Transverse colon (tissue), 4 donors: ENCODE measurements at regions not wholly inside any gene's neighbourhood (a gene's known extent, or its start where the extent isn't known, plus 50 kb on each side); places are given as distances from the start of the nearest gene placed in this dataset.

Source experiments
- DNase-seq: peaks from one replicate; pipeline ENCODE4 v3.0.0-alpha.2; 2019
- H3K27ac ChIP-seq, 4 donors: fragments of 200-600 bp; sonication (generic); 2 replicates each; pipeline ENCODE4 v1.5.1; 2016 to 2018; ENCODE audit warnings: inconsistent platforms in 4 of 4
- H3K27me3 ChIP-seq: fragments of 200-600 bp; sonication (generic); 2 replicates; pipeline ENCODE4 v1.5.1; 2017; ENCODE audit warnings: inconsistent platforms
- H3K36me3 ChIP-seq, 4 donors: fragments of 200-600 bp; sonication (generic); 2 replicates each; pipeline ENCODE4 v1.5.1; 2017 to 2019; ENCODE audit warnings: inconsistent platforms in 4 of 4
- H3K4me1 ChIP-seq, 4 donors: fragments of 200-600 bp; sonication (generic); 2 replicates each; pipeline ENCODE4 v1.5.1; 2017 to 2020; ENCODE audit warnings: inconsistent platforms in 4 of 4
- H3K4me3 ChIP-seq, 4 donors: fragments of 200-600 bp; sonication (generic); 1 replicate in 1 of 4; 2 replicates in 3 of 4; pipeline versions ENCODE4 v1.5.1 to v1.6.1; 2017 to 2019; ENCODE audit warnings: inconsistent platforms in 4 of 4
- H3K9me3 ChIP-seq, 2 donors: fragments of 200-600 bp; sonication (generic); 2 replicates each; pipeline ENCODE4 v1.5.1; 2017 to 2019; ENCODE audit warnings: inconsistent platforms in 2 of 2
- EP300 ChIP-seq: sonication (generic); formaldehyde crosslinking; IDR thresholded peaks from one replicate; pipeline ENCODE4 v1.6.1; 2017; ENCODE audit warnings: antibody characterized with exemption, low read depth
- POLR2A ChIP-seq: fragments of 450-650 bp; IDR thresholded peaks from one replicate; pipeline ENCODE4 v1.6.1; 2016; ENCODE audit warnings: antibody characterized with exemption, mild to moderate bottlenecking, moderate library complexity
- POLR2AphosphoS5 ChIP-seq, 3 donors: sonication (generic); formaldehyde crosslinking; IDR thresholded peaks; one replicate each; pipeline ENCODE4 v1.6.1; 2016; ENCODE audit warnings: antibody characterized with exemption in 3 of 3
- WGBS, 2 donors: methylation state at CpG; one replicate each; pipeline ENCODE4 v1.1.5; 2018; ENCODE audit warnings: low coverage in 1 of 2; 5-methylcytosine and 5-hydroxymethylcytosine counted together
- in situ Hi-C, 4 donors: fragments of 200-750 bp; cut with MboI; loops; one replicate each; pipeline versions ENCODE4 v1.15.0 to v1.15.1; 2017; ENCODE audit warnings: low sequenced_read_pairs in 3 of 4, low pct_ligation_motif_present in 1 of 4, low pct_unique_long_range_greater_than_20kb in 1 of 4
- intact Hi-C: fragments of 100-400 bp; cut with DNase I; formaldehyde crosslinking; loops from one replicate; pipeline ENCODE4 v1.15.1; 2023; ENCODE audit warnings: low total_unique reads
- TF ChIP-seq, protein P1 (sequence below), 5 experiments: fragments of 200-600 bp in 3 of 5; fragments of 450-650 bp in 2 of 5; sonication (generic) in 3 of 5; IDR thresholded peaks; 1 replicate in 2 of 5; 2 replicates in 3 of 5; pipeline ENCODE4 v1.5.1; 2016 to 2017; ENCODE audit warnings: antibody characterized with exemption in 5 of 5, inconsistent platforms in 3 of 5, mild to moderate bottlenecking in 2 of 5, moderate library complexity in 1 of 5

DNA sequence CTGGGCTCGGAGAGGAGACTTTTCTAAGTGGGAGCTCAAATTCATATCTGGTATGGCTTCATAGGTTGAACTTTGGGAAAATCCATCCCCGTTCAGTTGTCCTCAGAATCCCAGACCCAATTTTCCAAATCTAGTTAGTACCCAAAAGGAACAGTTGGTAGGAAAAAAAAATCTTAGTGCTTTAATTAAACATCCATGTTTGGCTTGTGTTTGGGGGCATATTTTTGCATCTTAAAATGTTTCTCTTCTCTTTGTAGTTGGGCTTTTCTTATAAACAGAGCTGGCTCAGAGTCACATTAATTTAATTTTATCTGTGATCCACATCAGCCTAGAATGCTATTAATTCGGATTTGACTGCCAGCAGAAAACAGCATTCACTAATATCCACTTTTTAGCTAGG, 165.9 kb downstream of the BUB3 start:
- WGBS, 2 donors: 74 to 78% methylated on average over 3 of the region's 3 CpGs
- Histone ChIP-seq H3K27me3 (no peaks in the 10 kb centered on the region), H3K4me1 (no peaks in the 10 kb centered on the region), H3K27ac (no peak overlapping the region), H3K4me3 (no peak overlapping the region), H3K9me3 (no peaks in the 10 kb centered on the region), H3K36me3 (no peaks in the 10 kb centered on the region)
- intact Hi-C loops (no loop called here), in situ Hi-C loops (no loop called here)
- DNase-seq: no peak
- TF ChIP-seq POLR2AphosphoS5 (IDR thresholded peaks at IDR 0.05) (no peak), POLR2A (no peak), EP300 (no peak)
- TF ChIP-seq, protein P1, sequence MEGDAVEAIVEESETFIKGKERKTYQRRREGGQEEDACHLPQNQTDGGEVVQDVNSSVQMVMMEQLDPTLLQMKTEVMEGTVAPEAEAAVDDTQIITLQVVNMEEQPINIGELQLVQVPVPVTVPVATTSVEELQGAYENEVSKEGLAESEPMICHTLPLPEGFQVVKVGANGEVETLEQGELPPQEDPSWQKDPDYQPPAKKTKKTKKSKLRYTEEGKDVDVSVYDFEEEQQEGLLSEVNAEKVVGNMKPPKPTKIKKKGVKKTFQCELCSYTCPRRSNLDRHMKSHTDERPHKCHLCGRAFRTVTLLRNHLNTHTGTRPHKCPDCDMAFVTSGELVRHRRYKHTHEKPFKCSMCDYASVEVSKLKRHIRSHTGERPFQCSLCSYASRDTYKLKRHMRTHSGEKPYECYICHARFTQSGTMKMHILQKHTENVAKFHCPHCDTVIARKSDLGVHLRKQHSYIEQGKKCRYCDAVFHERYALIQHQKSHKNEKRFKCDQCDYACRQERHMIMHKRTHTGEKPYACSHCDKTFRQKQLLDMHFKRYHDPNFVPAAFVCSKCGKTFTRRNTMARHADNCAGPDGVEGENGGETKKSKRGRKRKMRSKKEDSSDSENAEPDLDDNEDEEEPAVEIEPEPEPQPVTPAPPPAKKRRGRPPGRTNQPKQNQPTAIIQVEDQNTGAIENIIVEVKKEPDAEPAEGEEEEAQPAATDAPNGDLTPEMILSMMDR (IDR thresholded peaks at IDR 0.05): no peak

- 65 to 72% methylated on average over 3 of the region's 3 CpGs for WGBS, 2 donors
- H3K27ac ChIP-seq: no peak overlapping the region
- H3K4me3 ChIP-seq: no peak overlapping the region
- H3K36me3 ChIP-seq: no peaks in the 10 kb centered on the region
- no peak for TF ChIP-seq POLR2AphosphoS5 (IDR thresholded peaks at IDR 0.05)
- TF ChIP-seq, protein P1 (IDR thresholded peaks at IDR 0.05): no peak
- TF ChIP-seq POLR2A: no peak
- TF ChIP-seq EP300: no peak
- intact Hi-C loops: no loop called here
- H3K27me3 ChIP-seq: no peaks in the 10 kb centered on the region
- DNase-seq: no peak
- H3K9me3 ChIP-seq: no peaks in the 10 kb centered on the region
- in situ Hi-C loops: no loop called here
- H3K4me1 ChIP-seq: no peaks in the 10 kb centered on the region
Measured at GRCh38 chr10:123323884-123324283, 169.7 kb downstream of the BUB3 start.

- TF ChIP-seq EP300 (no peak), POLR2A (no peak), POLR2AphosphoS5 (IDR thresholded peaks at IDR 0.05) (no peak)
- TF ChIP-seq, protein P1 (IDR thresholded peaks at IDR 0.05): no peak
- WGBS, 2 donors: 79% methylated on average over 2 of the region's 2 CpGs; no CpG with 5 or more reads in 1 of the 2 donors
- no peak overlapping the region for H3K27ac ChIP-seq
- H3K36me3 ChIP-seq: no peaks in the 10 kb centered on the region
- no peak for DNase-seq
- in situ Hi-C loops: no loop called here
- H3K27me3 ChIP-seq: no peaks in the 10 kb centered on the region
- no peak overlapping the region for H3K4me3 ChIP-seq
- intact Hi-C loops: no loop called here
- no peaks in the 10 kb centered on the region for H3K9me3 ChIP-seq
- no peaks in the 10 kb centered on the region for H3K4me1 ChIP-seq
Measured at GRCh38 chr10:123325663-123326190, 171.5 kb downstream of the BUB3 start.

- Histone ChIP-seq H3K4me1 (no peaks in the 10 kb centered on the region), H3K27ac (no peak overlapping the region), H3K9me3 (no peaks in the 10 kb centered on the region), H3K4me3 (no peak overlapping the region), H3K36me3 (no peaks in the 10 kb centered on the region), H3K27me3 (no peaks in the 10 kb centered on the region)
- intact Hi-C loops (no loop called here), in situ Hi-C loops (no loop called here)
- no peak for DNase-seq
- TF ChIP-seq POLR2A: no peak
- TF ChIP-seq, protein P1 (IDR thresholded peaks at IDR 0.05): no peak
- no peak for TF ChIP-seq POLR2AphosphoS5 (IDR thresholded peaks at IDR 0.05)
- WGBS, 2 donors: 92 to 94% methylated on average over 1 of the region's 1 CpG
Measured at GRCh38 chr10:123326674-123327073, 172.5 kb downstream of the BUB3 start.
